Activated T-helper 17 cell treated with anti-CD3 and anti-CD28 coated beads, Interleukin-2, amount 50 U/mL, for 72 hours (primary cell): ENCODE measurements at regions not wholly inside any gene's neighbourhood (a gene's known extent, or its start where the extent isn't known, plus 50 kb on each side); places are given as distances from the start of the nearest gene placed in this dataset.

ENCODE experiments used
- ATAC-seq: fragments of 150-1000 bp; cut with Tn5 transposase; replicated peaks from 2 replicates; pipeline ENCODE4 v1.10.0; 2021; ENCODE audit warnings: mild to moderate bottlenecking, moderate library complexity
- H3K27ac Mint-ChIP-seq: one replicate; pipeline ENCODE4 v1.8.0; 2022; ENCODE audit warnings: mixed read lengths
- H3K27me3 Mint-ChIP-seq: one replicate; pipeline ENCODE4 v1.8.0; 2022; ENCODE audit warnings: mixed read lengths
- H3K36me3 Mint-ChIP-seq: one replicate; pipeline ENCODE4 v1.8.0; 2022; ENCODE audit warnings: low read depth, mild to moderate bottlenecking, mixed read lengths
- H3K4me1 Mint-ChIP-seq: one replicate; pipeline ENCODE4 v1.8.0; 2022; ENCODE audit warnings: mixed read lengths
- H3K4me3 Mint-ChIP-seq: one replicate; pipeline ENCODE4 v1.8.0; 2022; ENCODE audit warnings: mild to moderate bottlenecking, mixed read lengths
- H3K9me3 Mint-ChIP-seq: one replicate; pipeline ENCODE4 v1.8.0; 2022; ENCODE audit warnings: mixed read lengths

DNA sequence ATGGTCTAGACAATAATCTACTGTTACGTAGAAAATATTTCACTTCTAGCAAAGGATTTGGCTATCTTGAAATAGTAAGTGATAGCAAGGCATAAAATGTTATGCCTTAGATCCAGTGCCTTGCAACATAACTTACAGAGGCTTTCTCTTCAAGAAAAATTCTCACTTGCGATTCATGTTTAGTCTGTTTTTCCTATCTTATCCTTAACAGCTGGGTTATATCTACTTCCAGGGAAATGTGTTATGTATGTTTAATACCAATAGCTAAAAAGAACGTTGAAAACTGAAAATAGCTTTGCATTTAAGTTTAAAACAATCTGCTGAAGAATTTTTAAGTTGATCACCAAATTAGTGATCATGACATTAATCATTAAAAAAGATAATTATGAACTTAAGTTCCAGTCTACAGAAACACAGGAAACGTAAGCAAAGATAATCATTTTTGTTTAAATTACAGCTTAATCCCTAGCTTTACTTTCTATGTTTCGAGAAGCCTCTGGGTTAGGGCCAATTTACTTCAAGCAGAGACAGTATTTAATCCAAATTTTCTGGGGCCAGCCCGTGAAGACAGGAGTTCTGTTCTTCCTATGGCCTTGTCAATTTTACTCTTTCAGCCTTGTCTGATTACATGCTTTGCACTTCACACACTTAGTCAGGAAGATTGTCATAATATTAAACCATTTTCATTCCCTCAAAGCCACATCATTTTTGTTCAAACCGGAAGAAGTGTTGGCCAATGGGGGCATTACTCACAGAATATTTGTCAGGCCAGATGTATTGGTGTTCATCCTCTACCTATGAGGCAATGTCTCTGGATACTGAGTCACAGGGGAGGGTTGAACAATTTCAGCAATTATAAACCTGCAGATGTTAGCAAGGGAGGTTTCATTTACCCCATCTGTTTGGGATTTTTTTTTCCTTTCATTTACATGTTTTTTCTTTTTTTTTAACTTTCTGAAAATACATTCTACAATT, 1132.9 kb upstream of the ZEB2 start:
- Mint-ChIP-seq H3K27ac (no peak overlapping the region), H3K36me3 (no peaks in the 10 kb centered on the region), H3K4me1 (no peaks in the 10 kb centered on the region), H3K4me3 (no peak overlapping the region), H3K27me3 (no peaks in the 10 kb centered on the region), H3K9me3 (no peaks in the 10 kb centered on the region)
- ATAC-seq: no peak

DNA sequence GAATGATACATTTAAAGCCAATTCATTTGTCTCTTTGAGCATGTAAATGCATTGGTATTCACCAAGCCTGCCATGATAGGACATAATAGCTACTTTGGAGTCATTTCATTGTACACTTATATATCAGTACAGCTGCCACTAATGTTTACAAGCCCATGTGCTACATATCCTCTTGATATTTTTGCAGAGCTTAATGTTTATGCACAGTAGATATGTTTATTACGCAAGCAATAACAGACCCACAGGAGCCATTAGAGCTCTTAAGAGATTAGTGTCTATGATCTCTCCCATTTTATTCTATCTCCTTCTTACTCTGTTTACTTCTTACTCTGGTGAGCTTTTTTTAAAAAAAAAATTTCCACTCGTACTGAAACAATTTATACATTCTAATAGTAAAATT, 1132.1 kb upstream of the ZEB2 start:
- Mint-ChIP-seq H3K9me3 (no peaks in the 10 kb centered on the region), H3K27me3 (no peaks in the 10 kb centered on the region), H3K4me1 (no peaks in the 10 kb centered on the region), H3K27ac (no peak overlapping the region), H3K36me3 (no peaks in the 10 kb centered on the region), H3K4me3 (no peak overlapping the region)
- no peak for ATAC-seq

DNA sequence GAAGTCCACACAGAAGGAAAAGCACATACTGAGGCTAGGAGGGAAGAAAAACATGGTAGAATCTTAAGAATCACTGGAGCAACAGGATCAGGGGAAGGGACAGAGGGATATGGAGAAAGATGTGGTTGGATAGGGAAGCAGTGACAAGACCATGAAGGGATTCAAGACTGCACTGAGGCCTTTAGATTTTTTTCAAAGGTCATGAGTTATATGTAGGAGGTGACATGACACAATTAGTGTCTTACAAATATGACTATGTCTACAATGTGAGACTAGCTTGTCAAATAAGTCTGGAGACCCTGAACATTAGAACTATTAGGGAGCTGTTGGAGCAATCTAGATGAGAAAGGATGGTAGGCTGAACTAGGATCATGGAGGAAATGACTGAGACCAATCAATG, 1130.3 kb upstream of the ZEB2 start:
- Mint-ChIP-seq H3K27ac (no peak overlapping the region), H3K27me3 (no peaks in the 10 kb centered on the region), H3K4me1 (no peaks in the 10 kb centered on the region), H3K4me3 (no peak overlapping the region), H3K9me3 (no peaks in the 10 kb centered on the region), H3K36me3 (no peaks in the 10 kb centered on the region)
- no peak for ATAC-seq

DNA sequence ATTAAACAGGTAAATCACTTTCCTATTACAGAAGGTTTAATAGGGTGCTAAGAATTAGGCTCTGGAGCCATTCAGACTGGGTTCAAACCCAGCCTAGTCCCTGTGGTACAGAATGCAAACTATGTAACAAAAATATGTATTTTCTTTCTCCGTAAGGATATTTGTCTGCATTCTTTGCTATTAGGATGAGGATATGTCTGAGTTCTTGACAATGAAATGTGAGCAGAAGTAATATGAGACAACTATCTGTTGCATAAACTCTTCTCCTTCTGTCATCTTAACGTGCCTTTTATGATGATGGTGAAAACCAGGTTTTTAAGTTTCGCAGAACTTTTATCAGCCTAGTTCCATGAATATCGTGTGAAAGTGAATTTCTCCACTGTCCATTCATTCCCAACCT, 1129.1 kb upstream of the ZEB2 start:
- Mint-ChIP-seq H3K4me3 (no peak overlapping the region), H3K36me3 (no peaks in the 10 kb centered on the region), H3K27ac (no peak overlapping the region), H3K27me3 (no peaks in the 10 kb centered on the region), H3K9me3 (no peaks in the 10 kb centered on the region), H3K4me1 (no peaks in the 10 kb centered on the region)
- ATAC-seq: no peak

DNA sequence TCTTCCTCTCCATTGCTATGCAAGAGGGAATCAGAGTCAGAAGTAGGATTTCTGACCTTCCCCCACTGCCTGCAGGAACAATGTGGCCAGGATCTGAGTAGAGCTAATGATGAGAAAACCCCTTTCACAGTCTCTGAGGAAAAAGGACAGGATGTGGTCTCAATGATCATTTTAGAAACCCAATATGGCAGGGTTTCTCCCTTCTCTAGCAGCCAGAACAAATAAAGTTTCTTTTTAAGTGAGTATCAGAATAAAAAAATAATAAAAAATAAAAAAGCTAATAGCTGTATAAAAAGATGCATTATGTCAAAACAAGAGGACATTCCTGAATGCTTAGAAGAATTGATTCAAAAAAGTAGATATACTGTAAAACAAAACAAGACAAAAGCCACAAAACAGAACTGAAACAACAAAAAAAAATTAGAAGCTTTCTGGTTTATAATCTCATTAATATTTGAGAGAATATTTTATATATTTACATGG, 1124.9 kb upstream of the ZEB2 start:
- H3K27ac Mint-ChIP-seq: no peak overlapping the region
- ATAC-seq: no peak
- no peak overlapping the region for H3K4me3 Mint-ChIP-seq
- no peaks in the 10 kb centered on the region for H3K9me3 Mint-ChIP-seq
- H3K36me3 Mint-ChIP-seq: no peaks in the 10 kb centered on the region
- H3K4me1 Mint-ChIP-seq: no peaks in the 10 kb centered on the region
- no peaks in the 10 kb centered on the region for H3K27me3 Mint-ChIP-seq

DNA sequence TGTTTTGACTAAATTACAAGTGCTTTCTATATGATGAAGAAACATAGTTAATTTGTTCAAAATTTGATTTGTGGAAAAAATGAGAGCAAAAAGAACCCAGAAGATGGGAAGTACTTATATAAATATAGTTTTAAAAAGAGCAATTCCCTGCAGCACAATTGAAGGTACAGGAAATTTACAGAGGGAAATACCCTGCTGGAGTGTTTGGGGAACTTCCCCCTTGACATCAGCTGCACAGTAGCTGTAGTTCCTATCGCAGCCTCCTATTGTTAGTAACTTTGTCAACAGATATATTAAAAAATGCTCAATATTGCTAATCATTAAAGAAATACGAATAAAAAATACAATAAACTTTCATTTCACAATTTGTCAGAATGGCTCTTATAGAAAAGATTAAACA, 1118.8 kb upstream of the ZEB2 start:
- H3K9me3 Mint-ChIP-seq: peaks cover 3% of the 10 kb centered on the region
- no peak for ATAC-seq

DNA sequence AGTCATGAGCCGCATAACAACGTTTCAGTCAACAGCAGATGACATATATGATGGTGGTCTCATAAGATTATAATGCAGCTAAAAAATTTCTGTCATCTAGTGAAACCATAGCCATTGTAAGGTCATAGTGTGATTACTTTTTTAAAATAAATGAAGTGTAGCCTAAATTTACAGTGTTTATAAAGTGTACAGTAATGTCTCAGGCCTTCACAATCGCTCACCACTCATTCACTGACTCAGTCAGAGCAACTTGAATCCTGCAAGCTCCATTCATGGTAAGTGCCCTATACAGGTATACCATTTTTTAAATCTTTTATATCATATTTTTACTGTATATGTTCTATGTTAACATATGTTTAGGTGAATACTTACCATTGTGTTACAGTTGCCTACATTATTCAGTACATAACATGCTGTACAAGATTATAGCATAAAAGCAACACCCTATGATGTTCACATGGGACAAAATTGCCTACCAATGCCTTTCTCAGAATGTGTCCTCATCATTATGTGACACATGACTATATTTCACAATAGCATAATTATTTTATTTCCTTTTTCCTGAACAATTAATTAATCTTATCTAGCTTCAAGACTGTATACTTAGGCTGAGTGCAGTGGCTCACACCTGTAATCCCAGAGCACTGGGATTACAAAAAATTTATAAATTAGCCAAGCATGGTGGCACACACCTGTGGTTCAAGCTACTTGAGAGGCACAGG, 1115.9 kb upstream of the ZEB2 start:
- H3K4me1 Mint-ChIP-seq: no peaks in the 10 kb centered on the region
- H3K4me3 Mint-ChIP-seq: no peak overlapping the region
- H3K27me3 Mint-ChIP-seq: no peaks in the 10 kb centered on the region
- H3K27ac Mint-ChIP-seq: no peak overlapping the region
- H3K36me3 Mint-ChIP-seq: no peaks in the 10 kb centered on the region
- no peak for ATAC-seq
- H3K9me3 Mint-ChIP-seq: peaks cover 3% of the 10 kb centered on the region

More for the DNA sequence above, 1118.8 kb upstream of the ZEB2 start:
- Mint-ChIP-seq H3K4me3 (no peak overlapping the region), H3K36me3 (no peaks in the 10 kb centered on the region), H3K4me1 (no peaks in the 10 kb centered on the region), H3K27me3 (no peaks in the 10 kb centered on the region), H3K27ac (no peak overlapping the region)

DNA sequence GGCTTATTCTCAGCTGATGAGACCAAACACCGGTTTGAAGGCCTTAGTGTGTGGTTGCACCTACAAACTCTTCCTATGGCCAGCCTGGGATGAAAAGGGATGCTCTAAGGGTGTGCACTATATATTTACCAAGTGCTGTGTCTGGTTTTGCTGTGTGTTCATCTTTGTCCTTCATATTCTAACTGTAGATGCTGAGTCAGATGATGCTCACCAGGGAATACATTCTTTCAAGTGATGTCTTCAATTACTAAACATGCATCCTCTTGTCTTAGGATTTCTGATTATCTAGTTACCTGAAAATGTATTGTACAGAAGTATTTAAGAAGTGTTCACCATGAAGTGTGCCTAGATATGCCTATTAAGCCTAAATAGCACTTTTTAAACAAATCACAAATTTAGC, 1111.6 kb upstream of the ZEB2 start:
- ATAC-seq: no peak
- Mint-ChIP-seq H3K4me1 (no peaks in the 10 kb centered on the region), H3K9me3 (no peaks in the 10 kb centered on the region), H3K27ac (no peak overlapping the region), H3K27me3 (no peaks in the 10 kb centered on the region), H3K36me3 (no peaks in the 10 kb centered on the region), H3K4me3 (no peak overlapping the region)

DNA sequence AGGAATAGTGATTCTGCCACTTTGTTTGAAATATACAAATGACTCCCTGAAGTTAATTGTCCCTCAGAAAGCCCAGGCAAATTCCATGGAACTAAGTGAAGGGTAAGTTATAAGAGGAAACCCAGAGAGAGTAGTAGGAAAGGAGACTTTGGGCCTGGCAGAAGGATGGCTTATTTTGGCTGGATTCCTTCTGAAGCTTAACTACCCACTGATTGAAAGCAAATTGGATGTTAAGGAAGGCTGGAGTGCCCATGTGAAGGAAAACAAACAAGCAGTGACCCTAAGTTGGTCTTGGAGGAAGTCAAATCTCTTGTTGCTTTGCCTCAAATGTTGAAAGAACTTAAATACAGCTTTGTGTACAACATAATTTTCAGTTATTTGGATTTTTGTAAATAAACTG, 1106.4 kb upstream of the ZEB2 start:
- Mint-ChIP-seq H3K27ac (no peak overlapping the region), H3K4me1 (no peaks in the 10 kb centered on the region), H3K36me3 (no peaks in the 10 kb centered on the region), H3K9me3 (no peaks in the 10 kb centered on the region), H3K27me3 (no peaks in the 10 kb centered on the region), H3K4me3 (no peak overlapping the region)
- ATAC-seq: no peak

DNA sequence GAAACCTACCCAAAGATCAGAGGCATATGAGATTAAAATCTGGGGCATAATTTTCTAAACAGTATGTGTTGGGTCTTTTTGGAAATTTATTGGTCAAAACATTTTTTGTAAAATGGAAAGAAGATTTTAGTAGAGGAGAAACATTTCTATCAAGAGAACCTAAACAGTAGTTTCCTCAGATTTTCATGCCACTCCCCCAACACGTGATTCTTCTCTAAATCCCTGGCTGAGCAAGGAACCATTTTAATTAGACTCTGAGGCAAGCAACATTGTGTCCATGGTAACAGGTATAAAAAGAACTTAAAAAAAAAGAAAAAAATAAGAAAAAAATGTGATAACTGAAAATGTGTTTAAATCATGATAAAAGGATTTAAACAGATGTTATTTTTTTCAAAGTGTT, 1105.2 kb upstream of the ZEB2 start:
- Mint-ChIP-seq H3K36me3 (no peaks in the 10 kb centered on the region), H3K27ac (no peak overlapping the region), H3K4me1 (no peaks in the 10 kb centered on the region), H3K27me3 (no peaks in the 10 kb centered on the region), H3K4me3 (no peak overlapping the region), H3K9me3 (no peaks in the 10 kb centered on the region)
- no peak for ATAC-seq

DNA sequence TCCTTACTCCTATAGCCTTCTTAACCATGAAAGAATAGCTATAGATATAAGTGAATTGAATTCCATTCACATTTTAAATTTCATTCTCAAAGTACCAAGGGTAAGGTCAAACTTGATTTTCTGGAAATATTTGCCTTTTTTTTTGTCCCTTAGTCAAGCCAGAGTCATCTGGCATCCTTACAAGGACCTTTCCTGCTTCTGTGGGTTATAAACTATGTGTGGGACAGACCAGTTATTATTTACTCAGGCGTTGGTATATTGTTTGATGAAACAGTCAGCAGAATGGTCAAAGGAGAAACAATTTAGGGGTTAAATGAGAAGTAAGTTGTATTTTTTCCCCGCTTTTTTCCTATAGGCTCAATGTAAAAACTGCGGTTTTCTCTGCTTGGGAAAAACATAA, 1103.2 kb upstream of the ZEB2 start:
- no peaks in the 10 kb centered on the region for H3K4me1 Mint-ChIP-seq
- no peak overlapping the region for H3K27ac Mint-ChIP-seq
- no peaks in the 10 kb centered on the region for H3K9me3 Mint-ChIP-seq
- no peaks in the 10 kb centered on the region for H3K27me3 Mint-ChIP-seq
- no peak overlapping the region for H3K4me3 Mint-ChIP-seq
- no peaks in the 10 kb centered on the region for H3K36me3 Mint-ChIP-seq
- no peak for ATAC-seq

DNA sequence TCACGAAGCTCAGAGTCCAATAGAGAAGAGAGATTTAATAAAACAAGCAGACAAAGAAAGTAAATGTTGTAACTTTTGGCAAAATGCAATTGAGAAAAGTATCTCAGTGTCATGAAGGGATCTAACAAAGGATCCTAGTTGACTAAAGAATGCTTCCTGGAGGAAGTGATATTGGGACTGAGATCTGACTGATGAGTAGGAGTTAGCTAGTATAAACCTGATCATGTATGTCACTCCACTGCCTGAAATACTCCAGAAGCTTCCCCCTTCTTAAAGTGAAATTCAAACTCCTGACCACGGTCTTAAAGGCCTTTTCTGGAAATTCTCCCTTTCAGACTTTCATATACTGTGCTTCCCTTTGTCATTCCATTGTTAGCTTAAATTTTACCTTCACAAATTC, 1102.4 kb upstream of the ZEB2 start:
- Mint-ChIP-seq H3K36me3 (no peaks in the 10 kb centered on the region), H3K9me3 (no peaks in the 10 kb centered on the region)
- ATAC-seq: no peak

DNA sequence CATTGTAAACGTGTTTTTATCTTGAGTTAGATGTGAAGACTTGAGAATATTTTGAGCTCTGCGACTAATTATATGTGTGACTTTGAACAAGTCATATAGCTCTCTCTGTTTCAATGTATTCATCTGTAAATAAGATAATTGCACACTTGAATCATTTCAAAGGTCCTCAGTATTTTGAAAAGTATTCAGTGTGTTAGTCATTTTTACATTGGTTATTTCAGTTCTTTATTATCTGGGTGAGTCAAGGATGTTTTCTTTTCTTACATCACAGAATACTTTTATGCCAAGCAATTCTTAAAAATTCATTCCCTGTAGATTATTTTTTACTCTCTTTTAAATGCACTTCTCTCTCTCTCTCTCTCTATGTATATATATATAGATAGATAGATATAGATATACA, 1098.0 kb upstream of the ZEB2 start:
- no peaks in the 10 kb centered on the region for H3K4me1 Mint-ChIP-seq
- no peak overlapping the region for H3K27ac Mint-ChIP-seq
- H3K9me3 Mint-ChIP-seq: no peaks in the 10 kb centered on the region
- no peaks in the 10 kb centered on the region for H3K27me3 Mint-ChIP-seq
- no peak overlapping the region for H3K4me3 Mint-ChIP-seq
- H3K36me3 Mint-ChIP-seq: no peaks in the 10 kb centered on the region
- ATAC-seq: no peak

More for the DNA sequence above, 1102.4 kb upstream of the ZEB2 start:
- H3K27me3 Mint-ChIP-seq: no peaks in the 10 kb centered on the region
- no peak overlapping the region for H3K4me3 Mint-ChIP-seq
- H3K4me1 Mint-ChIP-seq: no peaks in the 10 kb centered on the region
- H3K27ac Mint-ChIP-seq: no peak overlapping the region

DNA sequence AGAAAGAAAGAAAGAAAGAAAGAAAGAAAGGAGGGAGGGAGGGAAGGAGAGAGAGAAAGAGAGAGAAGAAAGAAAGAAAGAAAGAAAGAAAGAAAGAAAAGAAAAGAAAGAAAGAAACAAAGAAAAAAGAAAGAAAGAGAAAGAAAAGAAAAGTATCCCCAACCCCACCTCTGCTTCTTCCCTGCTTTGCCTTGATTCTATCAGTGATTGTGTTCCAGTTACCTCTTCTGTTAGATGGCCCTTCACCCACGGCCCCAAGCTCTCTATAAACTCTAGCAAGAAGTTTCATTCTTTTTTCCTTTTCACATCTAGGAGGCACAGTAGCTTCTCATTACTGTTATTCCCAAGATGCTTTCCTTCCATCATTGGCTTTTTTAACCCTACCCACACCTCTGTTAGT, 1097.5 kb upstream of the ZEB2 start:
- ATAC-seq: no peak
- H3K27ac Mint-ChIP-seq: no peak overlapping the region

DNA sequence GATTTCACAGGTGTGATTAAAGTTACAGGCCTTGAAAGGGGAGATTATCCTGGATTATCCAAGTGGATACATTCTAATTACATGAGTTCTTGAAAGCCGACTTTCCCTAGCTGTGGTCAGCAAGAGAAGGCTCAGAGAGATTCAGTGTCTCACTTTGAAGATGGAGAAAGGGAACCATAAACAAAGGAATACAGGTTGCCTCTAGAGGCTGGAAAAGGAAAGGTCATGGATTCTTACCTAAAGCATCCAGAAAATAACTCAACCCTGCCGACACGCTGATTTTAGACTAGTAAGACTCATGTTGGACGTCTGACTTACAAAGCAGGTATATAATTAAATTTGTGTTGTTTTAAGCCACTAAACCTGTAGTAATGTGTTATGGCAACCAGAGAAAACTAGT, 1095.7 kb upstream of the ZEB2 start:
- ATAC-seq: no peak
- H3K9me3 Mint-ChIP-seq: no peaks in the 10 kb centered on the region
- no peak overlapping the region for H3K27ac Mint-ChIP-seq
- no peak overlapping the region for H3K4me3 Mint-ChIP-seq
- no peaks in the 10 kb centered on the region for H3K4me1 Mint-ChIP-seq
- H3K36me3 Mint-ChIP-seq: no peaks in the 10 kb centered on the region
- no peaks in the 10 kb centered on the region for H3K27me3 Mint-ChIP-seq

More for the DNA sequence above, 1097.5 kb upstream of the ZEB2 start:
- H3K4me1 Mint-ChIP-seq: no peaks in the 10 kb centered on the region
- no peak overlapping the region for H3K4me3 Mint-ChIP-seq
- H3K27me3 Mint-ChIP-seq: no peaks in the 10 kb centered on the region
- no peaks in the 10 kb centered on the region for H3K9me3 Mint-ChIP-seq
- no peaks in the 10 kb centered on the region for H3K36me3 Mint-ChIP-seq
